ENCODE measurements at regions not wholly inside any gene's neighbourhood (a gene's known extent, or its start where the extent isn't known, plus 50 kb on each side); places are given as distances from the start of the nearest gene placed in this dataset.

DNA sequence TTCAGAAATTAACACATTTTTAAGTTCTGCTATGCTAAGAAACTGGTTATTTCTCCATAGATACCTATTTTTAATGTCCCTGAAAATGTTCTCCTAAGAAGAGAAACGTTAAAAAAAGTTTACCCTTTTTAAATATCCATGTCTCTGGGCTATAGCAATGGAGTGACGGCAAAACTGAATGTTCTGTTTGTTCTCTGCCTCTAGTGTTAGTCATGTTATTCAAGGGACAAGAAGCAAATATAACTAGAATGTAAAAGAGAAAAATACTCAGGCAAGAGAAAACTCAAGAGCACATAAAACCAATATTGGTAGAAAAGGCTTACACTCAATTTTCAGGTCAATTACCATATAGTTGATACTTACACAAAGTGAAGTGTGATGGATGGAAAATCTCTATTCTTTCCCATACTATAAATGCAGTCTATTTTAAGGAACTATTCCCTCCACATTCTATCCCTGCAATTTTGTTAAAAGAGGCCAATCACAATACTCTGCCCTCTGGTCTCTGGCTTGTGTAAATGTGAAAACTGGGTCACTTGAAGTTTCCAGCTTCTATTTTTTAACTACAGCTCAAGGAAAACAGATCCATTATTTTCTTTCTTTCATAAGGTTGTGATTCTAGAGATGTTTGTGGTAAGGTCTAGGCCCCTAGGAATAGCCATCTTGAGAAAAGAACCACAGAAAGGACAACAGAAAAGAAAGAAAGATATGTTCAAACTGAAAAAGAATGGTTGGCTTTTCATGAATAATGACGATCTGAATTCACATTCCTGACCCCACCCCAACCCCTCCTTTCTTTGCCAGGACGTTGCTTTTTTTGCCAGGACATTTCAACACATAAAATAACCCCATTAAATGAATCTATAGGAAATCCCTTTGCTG is 200.3 kb upstream of the FAM83B start:
- no peak for TF ChIP-seq CTCF (IDR thresholded peaks at IDR 0.05)
- no peak for TF ChIP-seq POLR2A (IDR thresholded peaks at IDR 0.05)

All from uterus (tissue), 2 donors.